ENCODE measurements at regions not wholly inside any gene's neighbourhood (a gene's known extent, or its start where the extent isn't known, plus 50 kb on each side); places are given as distances from the start of the nearest gene placed in this dataset.
"Not testable (repeated sequence)": the region's sequence is repeated elsewhere in the genome, so short reads cannot be mapped to it uniquely, and the experiment has no call there.

- H3K4me3 ChIP-seq (ENCODE audit: low read length): no peak overlapping the region
- TF ChIP-seq ZNF274 (IDR thresholded peaks at IDR 0.05; ENCODE audit: low read depth, low read length): no peak
These were observed 297.3 kb upstream of the RIOK2 start for GRCh38 chr5:97480313-97480712.

DNA sequence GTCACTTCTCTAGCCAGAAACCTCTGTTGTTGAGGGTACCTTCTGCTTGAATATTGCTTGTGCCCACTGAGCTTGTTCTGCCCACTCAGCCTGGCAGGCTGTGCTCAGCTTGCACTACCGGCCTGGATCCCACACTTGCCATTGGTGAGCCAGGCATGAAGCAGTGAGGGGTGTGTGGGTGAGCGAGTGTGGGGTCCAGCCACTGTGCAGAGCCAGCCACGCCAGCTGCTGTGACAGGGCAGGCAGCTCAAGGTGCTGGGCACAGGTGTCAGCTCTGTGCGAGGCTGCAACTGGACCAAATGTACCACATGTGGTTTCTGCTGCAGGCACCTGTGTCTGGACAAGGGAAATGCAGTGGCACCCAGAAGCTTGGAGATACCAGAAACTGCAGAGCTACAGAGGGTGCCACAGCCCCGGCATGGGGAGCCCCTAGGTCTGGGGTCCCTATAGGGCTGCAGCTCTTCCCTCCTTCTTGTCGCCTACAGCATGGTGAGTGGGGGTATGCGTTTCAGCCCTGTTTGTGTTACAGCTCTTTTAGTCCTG is 305.1 kb upstream of the RIOK2 start:
- no peak overlapping the region for H3K4me3 ChIP-seq (ENCODE audit: low read length)
- TF ChIP-seq ZNF274 (IDR thresholded peaks at IDR 0.05; ENCODE audit: low read depth, low read length): no peak

DNA sequence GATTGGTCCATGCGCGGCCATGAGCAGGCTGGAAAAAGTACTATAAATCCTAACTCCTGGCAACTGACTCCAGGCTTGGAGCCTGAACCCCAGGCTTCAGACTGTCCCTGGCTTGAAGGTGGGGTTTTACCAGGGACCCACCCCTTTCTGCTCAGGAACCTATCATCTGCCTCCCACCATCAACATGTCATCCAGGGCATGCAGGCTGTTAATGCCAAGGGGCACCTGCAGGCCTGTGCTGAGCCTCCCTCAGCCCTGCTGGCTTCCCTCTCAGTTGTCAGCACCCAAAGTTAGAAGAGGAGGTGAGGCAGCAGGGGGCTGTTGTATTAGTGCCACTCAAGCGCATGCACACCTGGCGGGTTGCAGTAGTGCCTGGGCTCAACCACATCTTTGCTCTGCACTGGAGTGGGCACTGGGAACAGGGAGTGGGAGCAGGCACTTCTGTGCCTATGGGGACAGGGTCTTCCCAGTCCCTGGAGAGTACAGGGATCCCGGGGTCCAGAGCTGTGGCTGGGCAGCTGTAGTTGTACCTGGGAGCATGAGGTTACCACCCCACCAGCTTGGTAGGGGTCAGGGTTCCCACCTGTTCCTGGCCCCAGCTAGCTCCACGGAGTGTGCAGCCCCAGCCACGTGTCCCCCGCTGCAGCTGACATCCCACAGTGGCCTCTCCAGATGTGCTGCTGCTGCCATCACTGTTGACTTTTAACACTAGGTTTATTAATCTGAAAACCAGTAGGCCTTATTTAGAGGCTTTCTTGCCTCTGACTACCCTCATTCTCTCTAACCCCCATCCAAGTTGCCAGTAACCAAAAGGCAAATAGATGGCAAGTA is 306.2 kb upstream of the RIOK2 start:
- no peak overlapping the region for H3K4me3 ChIP-seq (ENCODE audit: low read length)
- TF ChIP-seq ZNF274 (IDR thresholded peaks at IDR 0.05; ENCODE audit: low read depth, low read length): no peak

DNA sequence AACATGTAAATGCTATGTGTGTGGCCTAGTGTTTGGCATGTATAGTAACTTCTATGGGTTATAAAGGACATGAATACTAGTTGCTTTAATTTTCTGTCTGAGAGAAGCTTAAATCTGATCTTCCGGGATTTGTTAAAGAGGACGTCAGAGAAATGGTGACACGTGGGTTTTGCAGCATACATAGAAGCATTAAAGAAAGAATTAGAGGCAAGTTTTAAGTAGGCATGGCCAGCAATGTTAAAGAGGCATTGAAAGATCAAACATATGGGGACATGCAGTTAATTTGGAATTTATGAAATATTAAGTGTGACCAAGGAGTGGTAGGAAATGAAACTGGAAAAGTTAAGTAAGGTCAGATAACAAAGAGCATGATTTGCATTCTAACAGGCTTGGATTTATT is 311.4 kb upstream of the RIOK2 start:
- no peak overlapping the region for H3K4me3 ChIP-seq (ENCODE audit: low read length)
- TF ChIP-seq ZNF274 (IDR thresholded peaks at IDR 0.05; ENCODE audit: low read depth, low read length): no peak

GRCh38 chr5:97495301-97495700 is 312.3 kb upstream of the RIOK2 start:
- TF ChIP-seq ZNF274 (IDR thresholded peaks at IDR 0.05; ENCODE audit: low read depth, low read length): no peak
- H3K4me3 ChIP-seq (ENCODE audit: low read length): no peak overlapping the region

GRCh38 chr5:97496037-97496436 is 313.0 kb upstream of the RIOK2 start:
- no peak overlapping the region for H3K4me3 ChIP-seq (ENCODE audit: low read length)
- no peak for TF ChIP-seq ZNF274 (IDR thresholded peaks at IDR 0.05; ENCODE audit: low read depth, low read length)

GRCh38 chr5:97498657-97499056 is 315.6 kb upstream of the RIOK2 start:
- H3K4me3 ChIP-seq (ENCODE audit: low read length): no peak overlapping the region
- TF ChIP-seq ZNF274 (IDR thresholded peaks at IDR 0.05; ENCODE audit: low read depth, low read length): no peak

DNA sequence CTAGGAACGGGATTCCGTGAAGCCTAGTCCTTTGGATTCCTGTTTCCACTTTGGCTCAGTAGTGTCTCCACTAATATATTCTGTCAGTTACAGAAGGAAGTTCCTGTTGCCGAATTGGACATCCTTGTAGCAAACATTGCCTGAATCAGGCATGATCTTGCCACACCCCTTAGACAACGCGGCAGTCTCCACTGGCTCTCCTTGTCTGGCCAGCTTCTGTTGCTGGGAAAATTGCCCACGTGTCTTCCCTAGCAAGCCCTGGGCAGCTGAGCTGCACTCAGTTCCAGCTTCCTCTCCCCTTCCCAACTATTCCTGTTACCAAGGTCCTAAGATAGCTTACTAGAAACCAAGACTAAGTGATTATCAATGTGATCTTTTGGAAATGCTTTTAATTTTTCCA is 316.6 kb upstream of the RIOK2 start:
- no peak for TF ChIP-seq ZNF274 (IDR thresholded peaks at IDR 0.05; ENCODE audit: low read depth, low read length)

DNA sequence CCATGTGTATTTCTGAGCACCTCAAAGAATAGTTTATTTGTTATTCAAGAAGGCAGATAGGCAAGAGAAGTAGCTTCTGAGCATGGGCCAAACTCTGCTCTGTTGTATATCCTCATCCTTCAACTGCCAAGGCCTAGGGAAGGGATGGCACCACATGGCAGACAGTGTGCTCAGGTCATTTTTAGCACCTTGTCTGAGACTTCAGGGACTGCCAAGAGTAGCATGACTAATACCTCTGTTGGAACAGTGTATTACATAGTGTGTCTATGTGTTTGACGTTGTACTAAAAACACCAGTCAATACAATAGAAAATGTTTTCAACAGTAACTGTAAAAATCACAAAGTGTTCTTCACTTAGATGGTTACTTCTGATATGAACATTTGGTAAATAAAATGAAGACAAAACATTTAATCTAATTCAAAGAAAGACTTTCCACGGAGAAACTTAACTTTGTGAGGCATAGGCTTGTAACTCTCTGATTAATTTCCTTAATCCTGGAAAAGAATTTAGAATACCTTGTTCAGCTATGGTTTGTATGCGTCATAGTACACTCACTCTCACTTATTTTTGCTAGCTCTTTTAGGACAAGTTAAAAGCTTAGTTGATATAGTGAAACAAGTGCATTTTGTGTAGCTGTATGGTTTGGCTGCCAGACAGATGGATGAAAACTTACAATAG is 318.4 kb upstream of the RIOK2 start:
- no peak overlapping the region for H3K4me3 ChIP-seq (ENCODE audit: low read length)
- no peak for TF ChIP-seq ZNF274 (IDR thresholded peaks at IDR 0.05; ENCODE audit: low read depth, low read length)

More for the DNA sequence above, 316.6 kb upstream of the RIOK2 start:
- H3K4me3 ChIP-seq (ENCODE audit: low read length): no peak overlapping the region

DNA sequence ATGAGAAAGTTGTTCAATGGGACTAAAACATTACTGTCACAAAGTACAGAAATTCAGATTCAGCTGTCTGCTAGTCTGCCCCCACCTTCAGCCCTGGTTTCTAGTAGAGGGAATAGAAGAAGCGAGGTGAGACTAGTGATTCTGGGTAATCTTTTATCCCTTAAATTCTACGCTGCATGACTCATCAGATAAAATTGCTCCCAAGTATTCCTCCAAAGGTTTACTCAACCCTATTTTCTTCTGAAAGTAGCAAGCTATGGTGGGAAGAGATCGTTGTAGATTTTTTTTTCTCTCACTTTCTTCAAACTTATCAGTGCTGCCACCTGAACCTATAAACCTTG is 318.9 kb upstream of the RIOK2 start:
- H3K4me3 ChIP-seq (ENCODE audit: low read length): no peak overlapping the region
- TF ChIP-seq ZNF274 (IDR thresholded peaks at IDR 0.05; ENCODE audit: low read depth, low read length): no peak

DNA sequence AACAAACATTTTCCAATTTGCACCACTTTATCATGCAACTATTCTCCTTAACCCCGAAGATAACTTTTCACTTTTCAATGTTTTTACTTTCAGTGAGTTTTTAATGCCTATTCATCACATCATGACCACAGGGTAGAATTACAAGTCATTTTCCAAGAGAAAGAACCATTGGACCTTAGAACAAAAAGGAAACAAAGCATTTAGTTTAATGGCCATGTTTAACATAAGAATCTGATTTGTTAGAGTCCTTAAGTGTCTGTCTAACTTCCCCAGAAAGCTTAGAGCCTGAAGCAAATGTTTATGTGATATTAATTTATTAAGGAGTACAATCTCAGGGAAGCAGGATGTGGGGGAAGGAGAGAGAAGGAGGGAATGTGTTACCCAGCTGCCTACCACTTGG is 325.8 kb upstream of the RIOK2 start:
- H3K4me3 ChIP-seq (ENCODE audit: low read length): no peak overlapping the region
- TF ChIP-seq ZNF274 (IDR thresholded peaks at IDR 0.05; ENCODE audit: low read depth, low read length): no peak

GRCh38 chr5:97519565-97519964 is 336.5 kb upstream of the RIOK2 start:
- not testable (repeated sequence) for H3K4me3 ChIP-seq (ENCODE audit: low read length)

DNA sequence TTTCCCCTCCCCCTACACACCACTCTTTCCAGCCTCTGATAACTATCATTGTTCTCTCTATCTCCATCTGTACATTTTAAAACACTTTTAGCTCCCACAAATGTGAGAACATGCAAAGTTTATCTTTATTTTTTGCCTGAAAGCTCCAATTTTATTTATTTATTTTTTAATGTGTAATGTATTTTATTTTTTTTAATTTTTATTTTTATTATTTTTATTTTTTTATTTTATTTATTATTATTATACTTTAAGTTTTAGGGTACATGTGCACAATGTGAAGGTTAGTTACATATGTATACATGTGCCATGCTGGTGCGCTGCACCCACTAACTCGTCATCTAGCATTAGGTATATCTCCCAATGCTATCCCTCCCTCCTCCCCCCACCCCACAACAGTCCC is 340.3 kb upstream of the RIOK2 start:
- not testable (repeated sequence) for H3K4me3 ChIP-seq (ENCODE audit: low read length)

DNA sequence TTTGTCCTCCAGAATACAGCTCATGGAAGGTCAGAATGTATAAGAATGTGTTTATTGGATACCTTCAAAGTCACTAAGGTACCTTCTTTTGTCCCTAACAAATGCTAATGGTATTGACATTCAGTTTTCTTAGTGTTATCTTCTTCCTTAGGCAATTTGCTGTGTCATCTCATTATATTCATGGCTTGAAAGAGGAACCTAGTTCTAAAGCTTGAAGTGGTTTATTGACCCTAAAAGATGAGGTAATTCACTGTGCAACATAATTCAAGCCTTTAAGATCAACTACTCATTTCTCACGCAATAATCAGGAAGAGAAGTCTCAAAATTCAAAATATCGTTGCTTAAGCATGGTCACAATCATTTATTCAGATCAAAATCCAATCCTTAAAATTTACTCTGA is 342.7 kb upstream of the RIOK2 start:
- TF ChIP-seq ZNF274 (IDR thresholded peaks at IDR 0.05; ENCODE audit: low read depth, low read length): no peak
- H3K4me3 ChIP-seq (ENCODE audit: low read length): no peak overlapping the region

- no peak overlapping the region for H3K4me3 ChIP-seq (ENCODE audit: low read length)
- no peak for TF ChIP-seq ZNF274 (IDR thresholded peaks at IDR 0.05; ENCODE audit: low read depth, low read length)
These were observed 345.9 kb upstream of the RIOK2 start for GRCh38 chr5:97528941-97529340.
